Posterior cingulate gyrus (tissue), 11 donors: ENCODE measurements at regions not wholly inside any gene's neighbourhood (a gene's known extent, or its start where the extent isn't known, plus 50 kb on each side); places are given as distances from the start of the nearest gene placed in this dataset.

Source experiments
- DNase-seq, 10 donors: peaks; one replicate each; pipeline versions ENCODE4 v3.0.0 to v3.0.0-alpha.2; 2020 to 2021; ENCODE audit warnings: mixed read lengths in 3 of 10
- intact Hi-C: fragments of 100-400 bp; cut with DNase I; formaldehyde crosslinking; loops from one replicate; pipeline ENCODE4 v1.15.1; 2023

GRCh38 chr11:28420099-28420498, 311.9 kb downstream of the METTL15 start:
- intact Hi-C loops, result no loop called here
- no peak for DNase-seq

GRCh38 chr11:28417601-28418323, 309.6 kb downstream of the METTL15 start:
- no peak for DNase-seq

GRCh38 chr11:28412029-28412428, 303.8 kb downstream of the METTL15 start:
- intact Hi-C loops, result no loop called here
- no peak for DNase-seq

More at GRCh38 chr11:28417601-28418323, 309.6 kb downstream of the METTL15 start:
- intact Hi-C loops, result no loop called here

- no peak for DNase-seq
- intact Hi-C loops, result no loop called here
These were observed 293.3 kb downstream of the METTL15 start for GRCh38 chr11:28401446-28401845.

- DNase-seq, result no peak
- intact Hi-C loops, result no loop called here
These were observed 292.3 kb downstream of the METTL15 start for GRCh38 chr11:28400331-28401100.

- no peak for DNase-seq
- intact Hi-C loops, result no loop called here
These were observed 285.2 kb downstream of the METTL15 start for GRCh38 chr11:28393348-28393747.

GRCh38 chr11:28384418-28384817, 276.2 kb downstream of the METTL15 start:
- intact Hi-C loops, result no loop called here
- no peak for DNase-seq

- DNase-seq, result no peak
- intact Hi-C loops, result no loop called here
These were observed 275.3 kb downstream of the METTL15 start for GRCh38 chr11:28383456-28383855.
